ENCODE measurements at regions not wholly inside any gene's neighbourhood (a gene's known extent, or its start where the extent isn't known, plus 50 kb on each side); places are given as distances from the start of the nearest gene placed in this dataset.
A peak's percentile ranks its signal among the peaks of the same experiment; 100 is the strongest.
"Not testable (repeated sequence)": the region's sequence is repeated elsewhere in the genome, so short reads cannot be mapped to it uniquely, and the experiment has no call there.

DNA sequence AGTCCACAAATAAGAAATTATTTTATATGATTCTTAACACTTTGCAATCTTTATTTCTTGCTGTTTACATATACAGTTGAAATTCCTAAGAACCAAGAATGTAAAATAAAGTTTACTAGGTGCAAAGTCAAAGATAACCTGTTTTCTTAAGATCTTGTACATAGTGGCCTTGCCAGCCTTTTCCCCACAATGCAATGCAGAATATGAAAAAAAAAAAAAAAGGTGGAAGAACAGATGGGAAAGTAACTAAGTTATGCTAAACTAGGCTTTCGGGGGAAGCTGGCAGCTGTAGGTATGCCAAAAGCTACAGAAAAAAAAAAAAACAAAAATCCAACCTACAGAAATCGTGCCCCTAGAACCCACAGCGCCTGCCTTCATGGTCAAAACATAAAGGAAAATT, 1588.4 kb downstream of the STIM2 start:
- Histone ChIP-seq H3K4me1 (no peaks in the 10 kb centered on the region), H3K36me3 (no peaks in the 10 kb centered on the region), H3K4me3 (no peak overlapping the region), H3K9me3 (peaks cover 0 to 1% (median 0%) of the 10 kb centered on the region in 12 donors), H3K27ac (no peak overlapping the region), H3K27me3 (no peaks in the 10 kb centered on the region)
- TF ChIP-seq, protein P1, sequence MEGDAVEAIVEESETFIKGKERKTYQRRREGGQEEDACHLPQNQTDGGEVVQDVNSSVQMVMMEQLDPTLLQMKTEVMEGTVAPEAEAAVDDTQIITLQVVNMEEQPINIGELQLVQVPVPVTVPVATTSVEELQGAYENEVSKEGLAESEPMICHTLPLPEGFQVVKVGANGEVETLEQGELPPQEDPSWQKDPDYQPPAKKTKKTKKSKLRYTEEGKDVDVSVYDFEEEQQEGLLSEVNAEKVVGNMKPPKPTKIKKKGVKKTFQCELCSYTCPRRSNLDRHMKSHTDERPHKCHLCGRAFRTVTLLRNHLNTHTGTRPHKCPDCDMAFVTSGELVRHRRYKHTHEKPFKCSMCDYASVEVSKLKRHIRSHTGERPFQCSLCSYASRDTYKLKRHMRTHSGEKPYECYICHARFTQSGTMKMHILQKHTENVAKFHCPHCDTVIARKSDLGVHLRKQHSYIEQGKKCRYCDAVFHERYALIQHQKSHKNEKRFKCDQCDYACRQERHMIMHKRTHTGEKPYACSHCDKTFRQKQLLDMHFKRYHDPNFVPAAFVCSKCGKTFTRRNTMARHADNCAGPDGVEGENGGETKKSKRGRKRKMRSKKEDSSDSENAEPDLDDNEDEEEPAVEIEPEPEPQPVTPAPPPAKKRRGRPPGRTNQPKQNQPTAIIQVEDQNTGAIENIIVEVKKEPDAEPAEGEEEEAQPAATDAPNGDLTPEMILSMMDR (IDR thresholded peaks at IDR 0.05): no peak
- no peak for TF ChIP-seq POLR2A (IDR thresholded peaks at IDR 0.05)
- intact Hi-C loops (cut with DNase I): no loop called here
- DNase-seq (no peak), ATAC-seq (no peak)
- WGBS, 4 donors: 65 to 78% (median 73%) methylated on average over 3 of the region's 3 CpGs

DNA sequence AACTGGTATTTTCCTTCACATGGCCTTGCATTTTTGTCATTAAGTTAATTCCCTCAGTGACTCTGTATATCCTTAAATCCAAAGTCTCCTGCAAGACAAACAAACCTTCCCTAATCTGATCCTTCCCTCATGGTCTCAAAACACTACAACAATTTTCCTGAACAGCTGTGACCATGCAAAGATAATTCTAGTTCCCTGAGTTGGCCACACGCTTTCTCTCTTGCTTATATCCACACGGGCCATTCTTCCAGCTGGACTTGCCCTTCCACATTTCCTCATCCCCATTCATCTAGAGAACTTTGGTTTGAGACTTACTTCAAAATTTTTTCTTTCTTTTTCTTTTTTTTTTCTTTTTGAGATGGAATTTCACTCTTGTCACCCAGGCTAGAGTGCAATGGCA, 1590.7 kb downstream of the STIM2 start:
- no peak overlapping the region for H3K4me3 ChIP-seq
- H3K9me3 ChIP-seq: peaks cover 0 to 8% (median 0%) of the 10 kb centered on the region in 12 donors
- H3K4me1 ChIP-seq: no peaks in the 10 kb centered on the region
- WGBS, 4 donors: 70 to 85% (median 76%) methylated on average over 2 of the region's 2 CpGs
- no peak for TF ChIP-seq POLR2A (IDR thresholded peaks at IDR 0.05)
- TF ChIP-seq, protein P1 (IDR thresholded peaks at IDR 0.05): no peak
- intact Hi-C loops (cut with DNase I): no loop called here
- ATAC-seq: no peak
- H3K27ac ChIP-seq: no peak overlapping the region
- no peaks in the 10 kb centered on the region for H3K36me3 ChIP-seq
- no peaks in the 10 kb centered on the region for H3K27me3 ChIP-seq
- no peak for DNase-seq

DNA sequence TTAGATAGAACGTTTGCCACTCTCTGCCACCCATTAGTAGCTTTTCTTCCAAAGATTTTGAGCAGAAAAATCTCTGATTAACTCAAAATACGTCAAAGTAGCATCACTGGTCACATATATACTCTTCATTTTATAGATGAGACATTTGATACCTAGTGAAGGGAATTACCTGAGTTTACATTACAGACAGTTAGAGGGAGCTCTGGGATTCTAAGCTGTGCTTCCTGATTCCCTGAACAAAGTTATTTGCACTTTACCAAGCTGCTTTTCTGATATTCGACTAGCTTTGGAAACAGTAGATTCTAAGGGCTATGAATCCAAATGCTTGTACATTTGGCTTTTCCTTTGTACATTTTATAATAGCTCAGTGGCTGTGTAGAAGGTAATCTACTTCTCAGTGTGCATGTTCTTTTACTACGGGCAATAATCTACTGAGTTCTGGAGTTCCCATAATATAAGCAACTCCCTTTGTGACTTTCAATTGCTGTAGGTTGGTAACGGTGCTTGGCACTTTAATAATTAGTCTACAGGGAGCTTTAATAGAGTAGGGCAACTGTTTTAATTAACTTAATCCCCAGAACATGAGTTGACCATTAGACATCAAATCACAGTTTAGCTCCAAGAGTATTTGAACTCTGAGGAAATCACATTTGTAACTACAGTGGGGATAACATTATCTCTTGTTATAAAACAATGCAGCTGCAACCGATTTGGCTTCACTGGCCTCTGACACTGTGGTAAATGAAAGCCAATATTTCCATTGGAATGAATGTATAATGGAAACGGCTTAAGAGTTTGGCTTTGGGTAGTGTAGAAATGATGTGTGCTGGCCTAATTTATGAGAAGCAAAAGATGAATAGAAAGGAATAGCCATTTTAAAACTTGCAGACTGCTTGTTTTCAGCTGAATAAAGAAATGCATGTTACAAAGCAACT, 1602.4 kb downstream of the STIM2 start:
- intact Hi-C loops (cut with DNase I): no loop called here
- Histone ChIP-seq H3K4me3 (no peak overlapping the region), H3K4me1 (no peaks in the 10 kb centered on the region), H3K27me3 (no peaks in the 10 kb centered on the region), H3K27ac (no peak overlapping the region), H3K9me3 (no peaks in the 10 kb centered on the region), H3K36me3 (no peaks in the 10 kb centered on the region)
- TF ChIP-seq, protein P1 (IDR thresholded peaks at IDR 0.05): peak in 2 of 12 donors; percentile 20 to 23
- no peak for TF ChIP-seq POLR2A (IDR thresholded peaks at IDR 0.05)
- DNase-seq (no peak), ATAC-seq (no peak)
- WGBS, 4 donors: 41 to 52% (median 49%) methylated on average over 7 of the region's 7 CpGs

DNA sequence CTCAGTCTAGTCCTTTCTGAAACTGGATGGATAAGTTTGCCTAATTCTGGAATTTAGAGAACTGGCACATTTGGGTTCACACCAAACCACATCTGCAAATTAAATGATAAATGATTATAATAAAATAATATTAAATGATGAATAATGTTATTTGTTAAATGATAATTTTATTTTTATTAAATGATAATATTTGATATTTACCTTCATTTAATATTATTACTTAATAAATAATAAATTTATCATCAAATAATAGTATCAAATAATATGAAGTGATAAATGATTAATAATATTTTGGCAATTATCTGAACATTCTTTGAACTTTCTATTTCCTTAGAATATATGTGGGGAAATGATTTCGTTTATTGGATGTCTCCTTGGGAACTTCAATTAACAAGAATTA, 1604.2 kb downstream of the STIM2 start:
- no peaks in the 10 kb centered on the region for H3K4me1 ChIP-seq
- no peaks in the 10 kb centered on the region for H3K27me3 ChIP-seq
- H3K4me3 ChIP-seq: no peak overlapping the region
- DNase-seq (no peak), ATAC-seq (no peak)
- WGBS, 4 donors: 56 to 80% (median 71%) methylated on average over 1 of the region's 1 CpG
- intact Hi-C loops (cut with DNase I): no loop called here
- no peaks in the 10 kb centered on the region for H3K36me3 ChIP-seq
- no peak overlapping the region for H3K27ac ChIP-seq
- TF ChIP-seq POLR2A (IDR thresholded peaks at IDR 0.05): no peak
- TF ChIP-seq, protein P1 (IDR thresholded peaks at IDR 0.05): no peak
- no peaks in the 10 kb centered on the region for H3K9me3 ChIP-seq

DNA sequence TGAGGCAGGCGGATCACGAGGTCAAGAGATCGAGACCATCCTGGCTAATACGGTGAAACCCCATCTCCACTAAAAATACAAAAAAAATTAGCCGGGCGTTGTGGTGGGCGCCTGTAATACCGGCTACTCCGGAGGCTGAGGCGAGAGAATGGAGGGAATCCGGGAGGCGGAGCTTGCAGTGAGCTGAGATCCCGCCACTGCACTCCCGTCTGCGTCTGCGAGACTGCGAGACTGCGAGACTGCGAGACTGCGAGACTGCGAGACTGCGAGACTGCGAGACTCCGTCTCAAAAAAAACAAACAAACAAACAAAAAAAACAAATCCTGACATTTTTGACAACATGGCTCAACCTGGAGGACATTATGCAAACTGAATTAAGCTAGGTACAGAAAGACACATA, 1606.2 kb downstream of the STIM2 start:
- H3K27ac ChIP-seq; H3K9me3 ChIP-seq; intact Hi-C loops (cut with DNase I); H3K4me1 ChIP-seq; H3K4me3 ChIP-seq; H3K27me3 ChIP-seq; H3K36me3 ChIP-seq; ATAC-seq; DNase-seq: not testable (repeated sequence)
- WGBS, 4 donors: 93 to 96% (median 95%) methylated on average over 24 of the region's 24 CpGs

All from heart left ventricle (tissue), 16 donors.